Stimulated activated CD4-positive, alpha-beta T cell treated with anti-CD3 and anti-CD28 coated beads, Interleukin-1b, Interleukin-23, amount 100 ng/mL, for 48 hours (primary cell): ENCODE measurements at regions not wholly inside any gene's neighbourhood (a gene's known extent, or its start where the extent isn't known, plus 50 kb on each side); places are given as distances from the start of the nearest gene placed in this dataset.

ENCODE experiments used
- DNase-seq: peaks from one replicate; pipeline ENCODE4 v3.0.0-alpha.2; 2020

GRCh38 chr6:132977413-132977812, 163.0 kb downstream of the RPS12 start:
- DNase-seq: no peak

GRCh38 chr6:132978685-132979084, 164.3 kb downstream of the RPS12 start:
- DNase-seq: no peak

GRCh38 chr6:132993738-132994137, 179.4 kb downstream of the RPS12 start:
- DNase-seq: no peak

- no peak for DNase-seq
Observed at GRCh38 chr6:132995009-132995408, 180.6 kb downstream of the RPS12 start.

- DNase-seq: no peak
Observed at GRCh38 chr6:132995432-132995831, 181.1 kb downstream of the RPS12 start.

GRCh38 chr6:132998418-132998817, 184.0 kb downstream of the RPS12 start:
- no peak for DNase-seq

GRCh38 chr6:133001040-133001565, 186.7 kb downstream of the RPS12 start:
- DNase-seq: no peak

- DNase-seq: no peak
Observed at GRCh38 chr6:133004304-133004884, 190.0 kb downstream of the RPS12 start.

GRCh38 chr6:133012774-133013173, 198.4 kb downstream of the RPS12 start:
- DNase-seq: no peak

GRCh38 chr6:133016631-133017030, 202.3 kb downstream of the RPS12 start:
- DNase-seq: no peak

GRCh38 chr6:133017581-133017980, 203.2 kb downstream of the RPS12 start:
- no peak for DNase-seq

GRCh38 chr6:133026705-133027104, 212.3 kb downstream of the RPS12 start:
- no peak for DNase-seq

GRCh38 chr6:133033263-133033662, 207.9 kb upstream of the EYA4 start:
- DNase-seq: no peak

- no peak for DNase-seq
Observed at GRCh38 chr6:133034509-133035206, 206.5 kb upstream of the EYA4 start.

- DNase-seq: no peak
Observed at GRCh38 chr6:133040094-133040802, 200.9 kb upstream of the EYA4 start.

- DNase-seq: no peak
Observed at GRCh38 chr6:133040803-133041419, 200.2 kb upstream of the EYA4 start.

GRCh38 chr6:133042550-133043120, 198.5 kb upstream of the EYA4 start:
- no peak for DNase-seq

GRCh38 chr6:133046576-133046975, 194.6 kb upstream of the EYA4 start:
- DNase-seq: no peak

- DNase-seq: no peak
Observed at GRCh38 chr6:133047065-133047665, 194.0 kb upstream of the EYA4 start.

- DNase-seq: no peak
Observed at GRCh38 chr6:133047706-133048105, 193.5 kb upstream of the EYA4 start.

GRCh38 chr6:133051240-133051639, 189.9 kb upstream of the EYA4 start:
- DNase-seq: no peak

- DNase-seq: no peak
Observed at GRCh38 chr6:133052465-133052864, 188.7 kb upstream of the EYA4 start.
